ENCODE measurements at regions not wholly inside any gene's neighbourhood (a gene's known extent, or its start where the extent isn't known, plus 50 kb on each side); places are given as distances from the start of the nearest gene placed in this dataset.

DNA sequence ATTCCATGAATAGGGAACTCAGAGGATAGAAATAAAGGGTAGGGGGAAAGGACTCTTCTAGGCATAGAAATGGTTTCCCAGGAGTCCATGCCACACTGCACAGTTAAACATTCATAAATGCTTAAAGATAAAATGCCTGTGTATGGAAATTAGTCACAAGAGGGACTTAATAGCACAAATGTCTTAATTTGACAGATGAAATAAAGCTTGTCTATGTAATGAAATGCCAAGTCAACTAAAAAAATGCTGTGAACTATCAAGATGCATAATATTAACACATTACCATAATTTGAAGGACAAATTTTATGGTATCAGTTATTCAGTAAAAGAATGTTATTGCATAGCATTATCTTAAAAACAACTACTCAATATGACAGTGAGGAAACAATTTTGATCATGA, 553.2 kb upstream of the NETO1 start:
- ATAC-seq (no peak), DNase-seq (ENCODE audit: low spot score) (no peak)
- no peaks in the 10 kb centered on the region for H3K9me2 ChIP-seq (ENCODE audit: insufficient read depth)
- H3F3A ChIP-seq (replicated peaks; ENCODE audit: low read depth) = no peaks in the 10 kb centered on the region
- no peaks in the 10 kb centered on the region for H3K36me3 ChIP-seq (ENCODE audit: insufficient read depth)
- H3K79me2 ChIP-seq (replicated peaks; ENCODE audit: insufficient read depth) = no peaks in the 10 kb centered on the region
- H3K4me3 ChIP-seq = no peak overlapping the region
- TF ChIP-seq, protein P1, sequence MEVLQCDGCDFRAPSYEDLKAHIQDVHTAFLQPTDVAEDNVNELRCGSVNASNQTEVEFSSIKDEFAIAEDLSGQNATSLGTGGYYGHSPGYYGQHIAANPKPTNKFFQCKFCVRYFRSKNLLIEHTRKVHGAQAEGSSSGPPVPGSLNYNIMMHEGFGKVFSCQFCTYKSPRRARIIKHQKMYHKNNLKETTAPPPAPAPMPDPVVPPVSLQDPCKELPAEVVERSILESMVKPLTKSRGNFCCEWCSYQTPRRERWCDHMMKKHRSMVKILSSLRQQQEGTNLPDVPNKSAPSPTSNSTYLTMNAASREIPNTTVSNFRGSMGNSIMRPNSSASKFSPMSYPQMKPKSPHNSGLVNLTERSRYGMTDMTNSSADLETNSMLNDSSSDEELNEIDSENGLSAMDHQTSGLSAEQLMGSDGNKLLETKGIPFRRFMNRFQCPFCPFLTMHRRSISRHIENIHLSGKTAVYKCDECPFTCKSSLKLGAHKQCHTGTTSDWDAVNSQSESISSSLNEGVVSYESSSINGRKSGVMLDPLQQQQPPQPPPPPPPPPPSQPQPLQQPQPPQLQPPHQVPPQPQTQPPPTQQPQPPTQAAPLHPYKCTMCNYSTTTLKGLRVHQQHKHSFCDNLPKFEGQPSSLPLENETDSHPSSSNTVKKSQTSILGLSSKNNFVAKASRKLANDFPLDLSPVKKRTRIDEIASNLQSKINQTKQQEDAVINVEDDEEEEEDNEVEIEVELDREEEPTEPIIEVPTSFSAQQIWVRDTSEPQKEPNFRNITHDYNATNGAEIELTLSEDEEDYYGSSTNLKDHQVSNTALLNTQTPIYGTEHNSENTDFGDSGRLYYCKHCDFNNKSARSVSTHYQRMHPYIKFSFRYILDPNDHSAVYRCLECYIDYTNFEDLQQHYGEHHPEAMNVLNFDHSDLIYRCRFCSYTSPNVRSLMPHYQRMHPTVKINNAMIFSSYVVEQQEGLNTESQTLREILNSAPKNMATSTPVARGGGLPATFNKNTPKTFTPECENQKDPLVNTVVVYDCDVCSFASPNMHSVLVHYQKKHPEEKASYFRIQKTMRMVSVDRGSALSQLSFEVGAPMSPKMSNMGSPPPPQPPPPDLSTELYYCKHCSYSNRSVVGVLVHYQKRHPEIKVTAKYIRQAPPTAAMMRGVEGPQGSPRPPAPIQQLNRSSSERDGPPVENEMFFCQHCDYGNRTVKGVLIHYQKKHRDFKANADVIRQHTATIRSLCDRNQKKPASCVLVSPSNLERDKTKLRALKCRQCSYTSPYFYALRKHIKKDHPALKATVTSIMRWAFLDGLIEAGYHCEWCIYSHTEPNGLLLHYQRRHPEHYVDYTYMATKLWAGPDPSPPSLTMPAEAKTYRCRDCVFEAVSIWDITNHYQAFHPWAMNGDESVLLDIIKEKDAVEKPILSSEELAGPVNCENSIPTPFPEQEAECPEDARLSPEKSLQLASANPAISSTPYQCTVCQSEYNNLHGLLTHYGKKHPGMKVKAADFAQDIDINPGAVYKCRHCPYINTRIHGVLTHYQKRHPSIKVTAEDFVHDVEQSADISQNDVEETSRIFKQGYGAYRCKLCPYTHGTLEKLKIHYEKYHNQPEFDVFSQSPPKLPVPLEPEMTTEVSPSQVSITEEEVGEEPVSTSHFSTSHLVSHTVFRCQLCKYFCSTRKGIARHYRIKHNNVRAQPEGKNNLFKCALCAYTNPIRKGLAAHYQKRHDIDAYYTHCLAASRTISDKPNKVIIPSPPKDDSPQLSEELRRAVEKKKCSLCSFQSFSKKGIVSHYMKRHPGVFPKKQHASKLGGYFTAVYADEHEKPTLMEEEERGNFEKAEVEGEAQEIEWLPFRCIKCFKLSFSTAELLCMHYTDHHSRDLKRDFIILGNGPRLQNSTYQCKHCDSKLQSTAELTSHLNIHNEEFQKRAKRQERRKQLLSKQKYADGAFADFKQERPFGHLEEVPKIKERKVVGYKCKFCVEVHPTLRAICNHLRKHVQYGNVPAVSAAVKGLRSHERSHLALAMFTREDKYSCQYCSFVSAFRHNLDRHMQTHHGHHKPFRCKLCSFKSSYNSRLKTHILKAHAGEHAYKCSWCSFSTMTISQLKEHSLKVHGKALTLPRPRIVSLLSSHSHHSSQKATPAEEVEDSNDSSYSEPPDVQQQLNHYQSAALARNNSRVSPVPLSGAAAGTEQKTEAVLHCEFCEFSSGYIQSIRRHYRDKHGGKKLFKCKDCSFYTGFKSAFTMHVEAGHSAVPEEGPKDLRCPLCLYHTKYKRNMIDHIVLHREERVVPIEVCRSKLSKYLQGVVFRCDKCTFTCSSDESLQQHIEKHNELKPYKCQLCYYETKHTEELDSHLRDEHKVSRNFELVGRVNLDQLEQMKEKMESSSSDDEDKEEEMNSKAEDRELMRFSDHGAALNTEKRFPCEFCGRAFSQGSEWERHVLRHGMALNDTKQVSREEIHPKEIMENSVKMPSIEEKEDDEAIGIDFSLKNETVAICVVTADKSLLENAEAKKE (CRISPR knock-in tag; IDR thresholded peaks at IDR 0.05) = no peak
- TF ChIP-seq ZNF331 (CRISPR knock-in tag; IDR thresholded peaks at IDR 0.05; ENCODE audit: low read depth) (no peak), EZH2phosphoT487 (IDR thresholded peaks at IDR 0.05; ENCODE audit: unreplicated experiment) (no peak), ZNF114 (CRISPR knock-in tag; IDR thresholded peaks at IDR 0.05) (no peak), CREB1 (CRISPR knock-in tag; IDR thresholded peaks at IDR 0.05; ENCODE audit: low read depth) (no peak), STAT1 (IDR thresholded peaks at IDR 0.05; ENCODE audit: unreplicated experiment) (no peak), POLR2AphosphoS5 (IDR thresholded peaks at IDR 0.05; ENCODE audit: low read depth) (no peak), JUNB (IDR thresholded peaks at IDR 0.05; ENCODE audit: unreplicated experiment) (no peak), NANOG (IDR thresholded peaks at IDR 0.05; ENCODE audit: borderline replicate concordance) (no peak)
- TF ChIP-seq, protein P2, sequence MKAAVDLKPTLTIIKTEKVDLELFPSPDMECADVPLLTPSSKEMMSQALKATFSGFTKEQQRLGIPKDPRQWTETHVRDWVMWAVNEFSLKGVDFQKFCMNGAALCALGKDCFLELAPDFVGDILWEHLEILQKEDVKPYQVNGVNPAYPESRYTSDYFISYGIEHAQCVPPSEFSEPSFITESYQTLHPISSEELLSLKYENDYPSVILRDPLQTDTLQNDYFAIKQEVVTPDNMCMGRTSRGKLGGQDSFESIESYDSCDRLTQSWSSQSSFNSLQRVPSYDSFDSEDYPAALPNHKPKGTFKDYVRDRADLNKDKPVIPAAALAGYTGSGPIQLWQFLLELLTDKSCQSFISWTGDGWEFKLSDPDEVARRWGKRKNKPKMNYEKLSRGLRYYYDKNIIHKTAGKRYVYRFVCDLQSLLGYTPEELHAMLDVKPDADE (IDR thresholded peaks at IDR 0.05) = no peak
- TF ChIP-seq, protein P3, sequence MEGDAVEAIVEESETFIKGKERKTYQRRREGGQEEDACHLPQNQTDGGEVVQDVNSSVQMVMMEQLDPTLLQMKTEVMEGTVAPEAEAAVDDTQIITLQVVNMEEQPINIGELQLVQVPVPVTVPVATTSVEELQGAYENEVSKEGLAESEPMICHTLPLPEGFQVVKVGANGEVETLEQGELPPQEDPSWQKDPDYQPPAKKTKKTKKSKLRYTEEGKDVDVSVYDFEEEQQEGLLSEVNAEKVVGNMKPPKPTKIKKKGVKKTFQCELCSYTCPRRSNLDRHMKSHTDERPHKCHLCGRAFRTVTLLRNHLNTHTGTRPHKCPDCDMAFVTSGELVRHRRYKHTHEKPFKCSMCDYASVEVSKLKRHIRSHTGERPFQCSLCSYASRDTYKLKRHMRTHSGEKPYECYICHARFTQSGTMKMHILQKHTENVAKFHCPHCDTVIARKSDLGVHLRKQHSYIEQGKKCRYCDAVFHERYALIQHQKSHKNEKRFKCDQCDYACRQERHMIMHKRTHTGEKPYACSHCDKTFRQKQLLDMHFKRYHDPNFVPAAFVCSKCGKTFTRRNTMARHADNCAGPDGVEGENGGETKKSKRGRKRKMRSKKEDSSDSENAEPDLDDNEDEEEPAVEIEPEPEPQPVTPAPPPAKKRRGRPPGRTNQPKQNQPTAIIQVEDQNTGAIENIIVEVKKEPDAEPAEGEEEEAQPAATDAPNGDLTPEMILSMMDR (conservative IDR thresholded peaks at IDR 0.05; ENCODE audit: low read depth in 2 of 2) = no peak
- no peak overlapping the region for H3K4me3 Mint-ChIP-seq
- no peak overlapping the region for H3K27ac ChIP-seq (ENCODE audit: low read depth)
- H2AFZ ChIP-seq = no peak overlapping the region
- H3K9me3 Mint-ChIP-seq = no peaks in the 10 kb centered on the region
- H3K36me3 Mint-ChIP-seq (ENCODE audit: low read depth) = no peaks in the 10 kb centered on the region
- H3K4me1 Mint-ChIP-seq = 0 out of 3 replicates have a peak, but pooled peaks cover under 1% of the 10 kb centered on the region
- no peaks in the 10 kb centered on the region for H3K27me3 ChIP-seq (ENCODE audit: insufficient read depth)
- no peaks in the 10 kb centered on the region for H3K4me1 ChIP-seq (ENCODE audit: insufficient read depth)
- no peaks in the 10 kb centered on the region for H4K20me1 ChIP-seq (replicated peaks; ENCODE audit: insufficient read depth)
- H3K4me2 ChIP-seq = no peak overlapping the region
- peaks cover 3% of the 10 kb centered on the region for H3K27me3 Mint-ChIP-seq (ENCODE audit: insufficient read depth, low read depth, poor library complexity)
- H3K27ac Mint-ChIP-seq = no peak overlapping the region

All from GM23338 (cell line).